Transverse colon (tissue), 4 donors: ENCODE measurements at regions not wholly inside any gene's neighbourhood (a gene's known extent, or its start where the extent isn't known, plus 50 kb on each side); places are given as distances from the start of the nearest gene placed in this dataset.

ENCODE experiments used
- DNase-seq: peaks from one replicate; pipeline ENCODE4 v3.0.0-alpha.2; 2019
- H3K27ac ChIP-seq, 4 donors: fragments of 200-600 bp; sonication (generic); 2 replicates each; pipeline ENCODE4 v1.5.1; 2016 to 2018; ENCODE audit warnings: inconsistent platforms in 4 of 4
- H3K27me3 ChIP-seq: fragments of 200-600 bp; sonication (generic); 2 replicates; pipeline ENCODE4 v1.5.1; 2017; ENCODE audit warnings: inconsistent platforms
- H3K36me3 ChIP-seq, 4 donors: fragments of 200-600 bp; sonication (generic); 2 replicates each; pipeline ENCODE4 v1.5.1; 2017 to 2019; ENCODE audit warnings: inconsistent platforms in 4 of 4
- H3K4me1 ChIP-seq, 4 donors: fragments of 200-600 bp; sonication (generic); 2 replicates each; pipeline ENCODE4 v1.5.1; 2017 to 2020; ENCODE audit warnings: inconsistent platforms in 4 of 4
- H3K4me3 ChIP-seq, 4 donors: fragments of 200-600 bp; sonication (generic); 1 replicate in 1 of 4; 2 replicates in 3 of 4; pipeline versions ENCODE4 v1.5.1 to v1.6.1; 2017 to 2019; ENCODE audit warnings: inconsistent platforms in 4 of 4
- H3K9me3 ChIP-seq, 2 donors: fragments of 200-600 bp; sonication (generic); 2 replicates each; pipeline ENCODE4 v1.5.1; 2017 to 2019; ENCODE audit warnings: inconsistent platforms in 2 of 2
- CTCF ChIP-seq, 5 experiments: fragments of 200-600 bp in 3 of 5; fragments of 450-650 bp in 2 of 5; sonication (generic) in 3 of 5; IDR thresholded peaks; 1 replicate in 2 of 5; 2 replicates in 3 of 5; pipeline ENCODE4 v1.5.1; 2016 to 2017; ENCODE audit warnings: antibody characterized with exemption in 5 of 5, inconsistent platforms in 3 of 5, mild to moderate bottlenecking in 2 of 5, moderate library complexity in 1 of 5
- EP300 ChIP-seq: sonication (generic); formaldehyde crosslinking; IDR thresholded peaks from one replicate; pipeline ENCODE4 v1.6.1; 2017; ENCODE audit warnings: antibody characterized with exemption, low read depth
- POLR2A ChIP-seq: fragments of 450-650 bp; IDR thresholded peaks from one replicate; pipeline ENCODE4 v1.6.1; 2016; ENCODE audit warnings: antibody characterized with exemption, mild to moderate bottlenecking, moderate library complexity
- POLR2AphosphoS5 ChIP-seq, 3 donors: sonication (generic); formaldehyde crosslinking; IDR thresholded peaks; one replicate each; pipeline ENCODE4 v1.6.1; 2016; ENCODE audit warnings: antibody characterized with exemption in 3 of 3
- WGBS, 2 donors: methylation state at CpG; one replicate each; pipeline ENCODE4 v1.1.5; 2018; ENCODE audit warnings: low coverage in 1 of 2; 5-methylcytosine and 5-hydroxymethylcytosine counted together
- in situ Hi-C, 4 donors: fragments of 200-750 bp; cut with MboI; loops; one replicate each; pipeline versions ENCODE4 v1.15.0 to v1.15.1; 2017; ENCODE audit warnings: low sequenced_read_pairs in 3 of 4, low pct_ligation_motif_present in 1 of 4, low pct_unique_long_range_greater_than_20kb in 1 of 4
- intact Hi-C: fragments of 100-400 bp; cut with DNase I; formaldehyde crosslinking; loops from one replicate; pipeline ENCODE4 v1.15.1; 2023; ENCODE audit warnings: low total_unique reads

GRCh38 chr6:1024161-1024560 lies 287.7 kb upstream of the FOXQ1 start:
- Histone ChIP-seq H3K4me3 (no peak overlapping the region), H3K4me1 (peaks cover 0 to 9% (median 0%) of the 10 kb centered on the region in 4 donors), H3K9me3 (no peaks in the 10 kb centered on the region), H3K27ac (peak overlapping the region in 3 of 4 donors; percentile 3 to 16 (median 7)), H3K27me3 (no peaks in the 10 kb centered on the region), H3K36me3 (no peaks in the 10 kb centered on the region)
- TF ChIP-seq POLR2A (no peak), CTCF (IDR thresholded peaks at IDR 0.05) (no peak), POLR2AphosphoS5 (IDR thresholded peaks at IDR 0.05) (no peak), EP300 (no peak)
- intact Hi-C loops (no loop called here), in situ Hi-C loops (no loop called here)
- no peak for DNase-seq
- 89% methylated on average over 6 of the region's 6 CpGs; no CpG with 5 or more reads in 1 of the 2 donors for WGBS, 2 donors

- Histone ChIP-seq H3K4me3 (no peak overlapping the region), H3K4me1 (peaks cover 0 to 9% (median 0%) of the 10 kb centered on the region in 4 donors), H3K27me3 (no peaks in the 10 kb centered on the region), H3K36me3 (no peaks in the 10 kb centered on the region), H3K9me3 (no peaks in the 10 kb centered on the region), H3K27ac (no peak overlapping the region)
- DNase-seq = no peak
- TF ChIP-seq POLR2AphosphoS5 (IDR thresholded peaks at IDR 0.05) = no peak
- TF ChIP-seq EP300 = no peak
- TF ChIP-seq POLR2A = no peak
- no peak for TF ChIP-seq CTCF (IDR thresholded peaks at IDR 0.05)
- intact Hi-C loops (no loop called here), in situ Hi-C loops (no loop called here)
- 91% methylated on average over 4 of the region's 4 CpGs; no CpG with 5 or more reads in 1 of the 2 donors for WGBS, 2 donors
These were observed 288.7 kb upstream of the FOXQ1 start for GRCh38 chr6:1023229-1023628.

GRCh38 chr6:1022719-1023118 lies 289.2 kb upstream of the FOXQ1 start:
- no peak overlapping the region for H3K27ac ChIP-seq
- H3K9me3 ChIP-seq = no peaks in the 10 kb centered on the region
- H3K4me3 ChIP-seq = no peak overlapping the region
- TF ChIP-seq EP300 (no peak), POLR2A (no peak), POLR2AphosphoS5 (IDR thresholded peaks at IDR 0.05) (no peak), CTCF (IDR thresholded peaks at IDR 0.05) (no peak)
- in situ Hi-C loops (no loop called here), intact Hi-C loops (no loop called here)
- no peaks in the 10 kb centered on the region for H3K27me3 ChIP-seq
- WGBS, 2 donors = 88% methylated on average over 2 of the region's 2 CpGs; no CpG with 5 or more reads in 1 of the 2 donors
- peaks cover 0 to 9% (median 0%) of the 10 kb centered on the region in 4 donors for H3K4me1 ChIP-seq
- DNase-seq = no peak
- H3K36me3 ChIP-seq = no peaks in the 10 kb centered on the region

- intact Hi-C loops (no loop called here), in situ Hi-C loops (no loop called here)
- Histone ChIP-seq H3K9me3 (no peaks in the 10 kb centered on the region), H3K4me1 (peaks cover 0 to 20% (median 3%) of the 10 kb centered on the region in 4 donors), H3K4me3 (no peak overlapping the region), H3K27me3 (no peaks in the 10 kb centered on the region), H3K36me3 (no peaks in the 10 kb centered on the region), H3K27ac (no peak overlapping the region)
- DNase-seq = no peak
- TF ChIP-seq POLR2A (no peak), EP300 (no peak), POLR2AphosphoS5 (IDR thresholded peaks at IDR 0.05) (no peak), CTCF (IDR thresholded peaks at IDR 0.05) (no peak)
- WGBS, 2 donors = 80 to 89% methylated on average over 1 to 2 of the region's 2 CpGs
These were observed 291.1 kb upstream of the FOXQ1 start for GRCh38 chr6:1020837-1021236.
